PC-9 (cell line): ENCODE measurements at regions not wholly inside any gene's neighbourhood (a gene's known extent, or its start where the extent isn't known, plus 50 kb on each side); places are given as distances from the start of the nearest gene placed in this dataset.

ENCODE experiments used
- BruUV-seq: library from RNA; stranded (reverse); fragments of 400-500 nt; replicated peaks from 2 replicates; lab custom pipeline; 2021; lab: Mats Ljungman, UMichigan
- CTCF ChIA-PET: fragments of 300-600 bp; sonication (Branson Sonifier 250); formaldehyde crosslinking; loops from one replicate; lab custom pipeline; 2022; ENCODE audit warnings: antibody characterized with exemption; lab: Charles Lee
- POLR2A ChIA-PET: fragments of 300-600 bp; sonication (Branson Sonifier 250); formaldehyde crosslinking; loops from one replicate; lab custom pipeline; 2022; ENCODE audit warnings: antibody characterized with exemption; ENCODE audit not compliant: unreplicated experiment; lab: Charles Lee
- DNase-seq, 2 experiments: peaks; one replicate each; pipeline versions ENCODE4 v3.0.0 to v3.0.0-alpha.2; 2015 to 2022; ENCODE audit warnings: mixed read lengths in 1 of 2
- H2AFZ ChIP-seq: fragments of 200-600 bp; sonication (generic); 2 replicates; pipeline ENCODE4 v1.8.1; 2017; ENCODE audit warnings: antibody characterized with exemption
- H3F3A ChIP-seq: fragments of 200-600 bp; sonication (generic); 2 replicates; pipeline ENCODE4 v1.8.1; 2017; ENCODE audit warnings: antibody characterized with exemption, mild to moderate bottlenecking, low read depth; ENCODE audit not compliant: insufficient read depth
- H3K27ac ChIP-seq: fragments of 200-600 bp; sonication (generic); 2 replicates; pipeline ENCODE4 v1.6.1; 2016; ENCODE audit warnings: mixed run types
- H3K27me3 ChIP-seq: fragments of 200-600 bp; sonication (generic); 2 replicates; pipeline ENCODE4 v1.6.1; 2016; ENCODE audit warnings: low read depth, mixed run types; ENCODE audit not compliant: insufficient read depth
- H3K36me3 ChIP-seq: fragments of 200-600 bp; sonication (generic); 2 replicates; pipeline ENCODE4 v1.6.1; 2016; ENCODE audit warnings: low read depth, mixed run types
- H3K4me1 ChIP-seq: fragments of 200-600 bp; sonication (generic); replicated peaks from 2 replicates; pipeline ENCODE4 v1.6.1; 2016; ENCODE audit warnings: mixed run types; ENCODE audit not compliant: insufficient read depth
- H3K4me2 ChIP-seq: fragments of 200-600 bp; sonication (generic); 2 replicates; pipeline ENCODE4 v1.6.1; 2017; ENCODE audit warnings: mixed run types
- H3K4me3 ChIP-seq: fragments of 200-600 bp; sonication (generic); 2 replicates; pipeline ENCODE4 v1.6.1; 2016; ENCODE audit warnings: mixed run types
- H3K79me2 ChIP-seq: fragments of 200-600 bp; sonication (generic); 2 replicates; pipeline ENCODE4 v1.6.1; 2017; ENCODE audit warnings: low read depth, mixed run types
- H3K9me2 ChIP-seq: fragments of 200-600 bp; sonication (generic); 2 replicates; pipeline ENCODE4 v1.8.1; 2017; ENCODE audit warnings: mild to moderate bottlenecking; ENCODE audit not compliant: insufficient read depth
- H3K9me3 ChIP-seq: fragments of 200-600 bp; sonication (generic); 2 replicates; pipeline ENCODE4 v1.8.1; 2016; ENCODE audit warnings: low read depth; ENCODE audit not compliant: insufficient read depth
- H4K20me1 ChIP-seq: fragments of 200-600 bp; sonication (generic); 2 replicates; pipeline ENCODE4 v1.8.1; 2017; ENCODE audit not compliant: insufficient read depth
- EZH2 ChIP-seq: fragments of 200-600 bp; sonication (generic); IDR thresholded peaks from 2 replicates; pipeline ENCODE4 v1.8.0; 2017; ENCODE audit warnings: antibody characterized with exemption, low read depth
- intact Hi-C: fragments of 100-400 bp; cut with micrococcal nuclease; formaldehyde crosslinking; loops from one replicate; pipeline ENCODE4 v1.10.0; 2022; ENCODE audit not compliant: unreplicated experiment
- TF ChIP-seq, protein P1 (sequence below): fragments of 200-600 bp; sonication (generic); conservative IDR thresholded peaks from 2 replicates; pipeline ENCODE4 v1.6.1; 2017; ENCODE audit warnings: mixed run types, antibody characterized with exemption, mild to moderate bottlenecking, moderate library complexity

DNA sequence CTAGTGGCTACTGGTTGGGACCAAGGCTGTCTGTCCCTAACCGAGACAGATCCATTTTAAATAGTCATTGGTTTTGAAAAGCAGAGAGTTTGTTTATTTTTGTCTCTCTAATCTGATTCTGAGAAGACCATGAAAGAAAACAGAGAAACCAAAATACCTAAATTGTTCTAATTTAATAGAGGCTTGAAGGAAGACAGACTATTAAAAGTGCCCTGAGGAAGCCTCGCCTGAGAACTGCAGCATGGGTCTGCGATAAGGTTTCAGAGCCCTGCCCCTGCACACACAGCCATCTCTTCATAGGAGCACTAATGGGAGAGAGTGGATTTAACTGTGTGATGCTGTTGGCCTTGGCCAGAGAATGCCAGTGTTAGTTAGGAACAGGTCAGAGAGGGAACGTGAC, 175.5 kb upstream of the SV2C start:
- DNase-seq: no peak
- intact Hi-C loops: no loop called here
- POLR2A ChIA-PET: no interaction called here
- no peaks in the 10 kb centered on the region for H3K36me3 ChIP-seq
- H3K4me3 ChIP-seq: no peak overlapping the region
- H3K9me3 ChIP-seq: no peaks in the 10 kb centered on the region
- no peaks in the 10 kb centered on the region for H3F3A ChIP-seq
- H3K4me2 ChIP-seq: no peak overlapping the region
- H2AFZ ChIP-seq: no peak overlapping the region
- H3K27ac ChIP-seq: no peak overlapping the region
- H3K4me1 ChIP-seq: no peaks in the 10 kb centered on the region
- H4K20me1 ChIP-seq: no peaks in the 10 kb centered on the region
- peaks cover 8% of the 10 kb centered on the region for H3K27me3 ChIP-seq
- no peaks in the 10 kb centered on the region for H3K79me2 ChIP-seq
- CTCF ChIA-PET: no interaction called here
- BruUV-seq: no TSS peak
- no peaks in the 10 kb centered on the region for H3K9me2 ChIP-seq
- no peak for TF ChIP-seq EZH2
- TF ChIP-seq, protein P1, sequence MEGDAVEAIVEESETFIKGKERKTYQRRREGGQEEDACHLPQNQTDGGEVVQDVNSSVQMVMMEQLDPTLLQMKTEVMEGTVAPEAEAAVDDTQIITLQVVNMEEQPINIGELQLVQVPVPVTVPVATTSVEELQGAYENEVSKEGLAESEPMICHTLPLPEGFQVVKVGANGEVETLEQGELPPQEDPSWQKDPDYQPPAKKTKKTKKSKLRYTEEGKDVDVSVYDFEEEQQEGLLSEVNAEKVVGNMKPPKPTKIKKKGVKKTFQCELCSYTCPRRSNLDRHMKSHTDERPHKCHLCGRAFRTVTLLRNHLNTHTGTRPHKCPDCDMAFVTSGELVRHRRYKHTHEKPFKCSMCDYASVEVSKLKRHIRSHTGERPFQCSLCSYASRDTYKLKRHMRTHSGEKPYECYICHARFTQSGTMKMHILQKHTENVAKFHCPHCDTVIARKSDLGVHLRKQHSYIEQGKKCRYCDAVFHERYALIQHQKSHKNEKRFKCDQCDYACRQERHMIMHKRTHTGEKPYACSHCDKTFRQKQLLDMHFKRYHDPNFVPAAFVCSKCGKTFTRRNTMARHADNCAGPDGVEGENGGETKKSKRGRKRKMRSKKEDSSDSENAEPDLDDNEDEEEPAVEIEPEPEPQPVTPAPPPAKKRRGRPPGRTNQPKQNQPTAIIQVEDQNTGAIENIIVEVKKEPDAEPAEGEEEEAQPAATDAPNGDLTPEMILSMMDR: no peak

DNA sequence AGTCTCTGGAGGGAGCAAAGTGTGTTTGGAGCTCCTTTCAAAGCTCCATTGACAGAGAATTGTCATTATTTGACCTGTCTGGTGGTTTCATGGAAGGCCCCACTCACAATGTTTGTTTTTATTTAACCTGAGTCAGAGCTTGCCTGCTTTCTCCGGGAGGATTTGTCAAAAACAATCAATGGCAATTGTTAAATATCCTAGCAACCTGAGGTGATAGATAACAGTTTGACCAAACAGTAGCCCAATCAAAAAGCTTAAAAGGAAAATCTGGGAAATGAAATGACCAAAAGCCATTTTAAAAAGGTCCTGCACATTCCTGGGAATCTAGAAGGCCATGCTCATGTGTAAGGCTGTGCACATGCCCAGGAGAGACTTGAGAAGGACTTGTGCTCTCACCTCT, 177.2 kb upstream of the POC5 start:
- CTCF ChIA-PET: no interaction called here
- intact Hi-C loops: no loop called here
- Histone ChIP-seq H3K9me2 (no peaks in the 10 kb centered on the region), H3F3A (no peaks in the 10 kb centered on the region), H3K79me2 (no peaks in the 10 kb centered on the region), H3K27me3 (0 out of 2 replicates have a peak, but pooled peaks cover under 1% of the 10 kb centered on the region), H3K27ac (no peak overlapping the region), H3K4me2 (no peak overlapping the region), H4K20me1 (no peaks in the 10 kb centered on the region), H3K4me1 (no peaks in the 10 kb centered on the region), H3K4me3 (no peak overlapping the region), H3K36me3 (no peaks in the 10 kb centered on the region), H2AFZ (no peak overlapping the region), H3K9me3 (no peaks in the 10 kb centered on the region)
- DNase-seq: no peak
- TF ChIP-seq, protein P1: no peak
- no peak for TF ChIP-seq EZH2
- POLR2A ChIA-PET: no interaction called here
- no TSS peak for BruUV-seq

DNA sequence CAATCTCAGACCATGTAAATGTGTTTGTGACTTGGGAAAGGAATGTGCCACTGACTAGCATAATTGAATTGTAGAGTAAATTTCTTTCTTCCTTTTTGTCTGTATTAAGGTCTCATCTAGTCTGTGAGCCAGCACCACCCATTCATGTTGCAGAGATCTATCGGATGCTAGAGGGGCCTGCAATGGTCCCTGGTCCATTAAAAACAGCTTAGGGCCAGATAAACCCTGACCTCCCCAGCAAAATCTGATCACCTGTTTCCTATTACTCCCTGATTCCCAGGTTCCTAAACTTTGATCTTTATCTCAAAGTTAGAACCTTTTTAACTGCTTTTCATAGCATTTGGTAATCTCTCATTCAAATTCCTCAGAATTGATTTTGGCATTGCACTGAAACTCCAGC, 174.5 kb upstream of the POC5 start:
- Histone ChIP-seq H3K4me3 (no peak overlapping the region), H3K4me1 (no peaks in the 10 kb centered on the region), H3K27ac (no peak overlapping the region), H3K27me3 (no peaks in the 10 kb centered on the region), H2AFZ (no peak overlapping the region), H3K9me2 (no peaks in the 10 kb centered on the region), H3K36me3 (no peaks in the 10 kb centered on the region), H3K79me2 (no peaks in the 10 kb centered on the region), H3F3A (no peaks in the 10 kb centered on the region), H4K20me1 (no peaks in the 10 kb centered on the region), H3K4me2 (no peak overlapping the region), H3K9me3 (no peaks in the 10 kb centered on the region)
- TF ChIP-seq, protein P1: no peak
- TF ChIP-seq EZH2: no peak
- BruUV-seq: no TSS peak
- ChIA-PET POLR2A (no interaction called here), CTCF (no interaction called here)
- intact Hi-C loops: no loop called here
- DNase-seq: no peak
